ENCODE measurements at regions not wholly inside any gene's neighbourhood (a gene's known extent, or its start where the extent isn't known, plus 50 kb on each side); places are given as distances from the start of the nearest gene placed in this dataset.

DNA sequence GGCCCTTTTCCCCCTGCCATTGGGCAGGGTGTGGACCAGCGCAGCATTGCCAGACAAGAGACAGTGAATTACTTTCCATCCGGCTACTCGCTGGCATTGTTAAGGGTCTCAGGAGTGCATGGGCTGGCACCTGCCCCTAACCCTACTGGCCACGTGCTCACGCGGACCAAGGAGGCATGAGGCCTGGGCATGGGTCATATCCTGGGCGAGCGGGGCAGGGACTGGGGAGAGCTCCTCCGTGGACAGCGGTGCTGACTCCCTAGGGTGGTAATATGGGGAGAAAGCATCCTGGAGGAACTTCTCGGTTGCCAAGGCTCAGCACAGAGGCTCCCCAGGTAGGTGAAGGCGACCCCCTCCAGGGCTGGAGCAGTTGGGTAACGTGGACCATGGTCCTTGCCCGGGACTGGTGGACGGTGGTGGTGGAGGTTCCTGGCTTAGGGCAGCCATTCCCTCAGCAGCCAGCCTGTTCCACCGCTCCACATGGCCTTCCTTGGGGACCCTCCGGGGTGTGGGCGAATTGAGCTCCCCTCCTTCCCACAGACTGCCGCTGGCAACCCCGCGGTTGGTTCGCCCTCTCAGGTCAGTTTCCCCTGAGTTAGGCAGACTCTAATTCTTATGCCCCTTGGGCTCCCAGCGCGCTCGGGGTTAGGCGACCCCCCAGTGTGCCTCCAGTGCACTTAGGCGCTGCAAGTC is 465.1 kb downstream of the SLITRK5 start:
- TF ChIP-seq, protein P1, sequence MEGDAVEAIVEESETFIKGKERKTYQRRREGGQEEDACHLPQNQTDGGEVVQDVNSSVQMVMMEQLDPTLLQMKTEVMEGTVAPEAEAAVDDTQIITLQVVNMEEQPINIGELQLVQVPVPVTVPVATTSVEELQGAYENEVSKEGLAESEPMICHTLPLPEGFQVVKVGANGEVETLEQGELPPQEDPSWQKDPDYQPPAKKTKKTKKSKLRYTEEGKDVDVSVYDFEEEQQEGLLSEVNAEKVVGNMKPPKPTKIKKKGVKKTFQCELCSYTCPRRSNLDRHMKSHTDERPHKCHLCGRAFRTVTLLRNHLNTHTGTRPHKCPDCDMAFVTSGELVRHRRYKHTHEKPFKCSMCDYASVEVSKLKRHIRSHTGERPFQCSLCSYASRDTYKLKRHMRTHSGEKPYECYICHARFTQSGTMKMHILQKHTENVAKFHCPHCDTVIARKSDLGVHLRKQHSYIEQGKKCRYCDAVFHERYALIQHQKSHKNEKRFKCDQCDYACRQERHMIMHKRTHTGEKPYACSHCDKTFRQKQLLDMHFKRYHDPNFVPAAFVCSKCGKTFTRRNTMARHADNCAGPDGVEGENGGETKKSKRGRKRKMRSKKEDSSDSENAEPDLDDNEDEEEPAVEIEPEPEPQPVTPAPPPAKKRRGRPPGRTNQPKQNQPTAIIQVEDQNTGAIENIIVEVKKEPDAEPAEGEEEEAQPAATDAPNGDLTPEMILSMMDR (IDR thresholded peaks at IDR 0.05; ENCODE audit: borderline replicate concordance) = no peak
- Histone ChIP-seq H3K36me3 (no peaks in the 10 kb centered on the region), H3K4me3 (no peak overlapping the region), H3K9me3 (replicated peaks) (no peaks in the 10 kb centered on the region), H3K27ac (replicated peaks) (no peak overlapping the region), H3K27me3 (ENCODE audit: low read depth) (no peaks in the 10 kb centered on the region), H3K4me1 (no peaks in the 10 kb centered on the region)
- no peak for DNase-seq
- intact Hi-C loops (cut with micrococcal nuclease) = no loop called here

DNA sequence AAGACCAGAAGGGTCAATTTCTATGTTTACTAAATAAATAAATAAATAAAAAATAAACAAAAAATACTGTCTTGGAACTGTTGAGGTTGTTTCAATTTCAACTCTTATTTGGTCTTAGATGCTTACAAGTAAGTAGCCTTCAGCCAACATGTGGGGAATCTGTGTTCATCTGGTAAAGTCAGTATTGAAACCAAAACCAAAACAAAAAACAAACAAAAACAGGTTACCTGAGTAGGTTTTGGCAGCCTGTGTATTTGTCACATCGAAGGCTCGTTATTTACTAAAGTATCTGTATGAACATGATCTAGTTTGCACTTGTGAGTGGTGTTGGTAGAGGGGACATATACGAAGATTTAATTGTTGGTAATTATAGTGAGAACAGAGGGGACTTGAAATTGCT is 471.5 kb downstream of the SLITRK5 start:
- intact Hi-C loops (cut with micrococcal nuclease) = no loop called here
- no peaks in the 10 kb centered on the region for H3K4me1 ChIP-seq
- DNase-seq = no peak
- no peaks in the 10 kb centered on the region for H3K36me3 ChIP-seq
- H3K9me3 ChIP-seq (replicated peaks) = peaks cover 5% of the 10 kb centered on the region
- TF ChIP-seq, protein P1 (IDR thresholded peaks at IDR 0.05; ENCODE audit: borderline replicate concordance) = no peak
- H3K27ac ChIP-seq (replicated peaks) = no peak overlapping the region
- no peaks in the 10 kb centered on the region for H3K27me3 ChIP-seq (ENCODE audit: low read depth)
- no peak overlapping the region for H3K4me3 ChIP-seq

DNA sequence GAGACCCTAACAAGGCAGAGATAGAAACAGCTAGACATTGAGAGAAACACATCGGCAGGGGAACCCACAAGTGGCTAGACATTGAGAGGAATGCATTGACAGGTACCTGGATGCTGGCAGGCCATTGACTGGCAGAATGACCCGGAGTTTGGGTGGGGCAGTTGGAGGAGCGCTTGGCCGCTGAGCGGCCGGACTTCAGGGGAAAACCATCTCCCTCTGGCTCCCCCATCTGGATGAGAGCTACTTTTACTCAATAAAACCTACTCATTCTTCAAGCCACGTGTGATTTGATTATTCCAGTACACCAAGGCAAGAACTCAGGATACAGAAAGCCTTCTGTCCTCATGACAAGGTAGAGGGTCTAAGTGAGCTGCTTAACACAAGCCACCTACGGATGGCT is 473.4 kb downstream of the SLITRK5 start:
- H3K4me3 ChIP-seq = no peak overlapping the region
- intact Hi-C loops (cut with micrococcal nuclease) = no loop called here
- TF ChIP-seq, protein P1 (IDR thresholded peaks at IDR 0.05; ENCODE audit: borderline replicate concordance) = no peak
- peaks cover 5% of the 10 kb centered on the region for H3K9me3 ChIP-seq (replicated peaks)
- DNase-seq = no peak
- no peaks in the 10 kb centered on the region for H3K36me3 ChIP-seq
- H3K27ac ChIP-seq (replicated peaks) = no peak overlapping the region
- no peaks in the 10 kb centered on the region for H3K4me1 ChIP-seq
- H3K27me3 ChIP-seq (ENCODE audit: low read depth) = no peaks in the 10 kb centered on the region

DNA sequence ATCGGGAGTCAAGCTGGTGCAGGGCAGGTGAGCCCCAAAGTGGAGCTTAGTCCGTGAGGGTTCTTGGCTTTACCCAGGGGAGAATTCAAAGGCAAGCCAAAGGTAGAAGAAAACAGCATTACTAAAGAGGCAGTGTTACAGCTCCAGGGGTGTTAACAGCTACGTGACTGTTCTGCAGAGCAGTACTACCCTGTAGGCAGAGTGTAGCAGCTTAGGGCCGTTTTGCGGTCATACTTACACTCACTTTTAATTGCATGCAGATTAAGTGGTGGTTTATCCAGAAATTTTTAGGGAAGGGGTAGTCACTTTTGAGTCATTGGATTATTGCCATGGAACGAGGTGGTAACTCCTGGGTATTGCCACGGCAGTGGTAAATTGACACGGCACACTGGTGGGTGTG is 482.2 kb downstream of the SLITRK5 start:
- no peak for DNase-seq
- Histone ChIP-seq H3K27ac (replicated peaks) (no peak overlapping the region), H3K4me3 (no peak overlapping the region), H3K9me3 (replicated peaks) (peaks cover 4% of the 10 kb centered on the region), H3K36me3 (no peaks in the 10 kb centered on the region), H3K4me1 (no peaks in the 10 kb centered on the region), H3K27me3 (ENCODE audit: low read depth) (no peaks in the 10 kb centered on the region)
- TF ChIP-seq, protein P1 (IDR thresholded peaks at IDR 0.05; ENCODE audit: borderline replicate concordance) = no peak
- intact Hi-C loops (cut with micrococcal nuclease) = no loop called here

DNA sequence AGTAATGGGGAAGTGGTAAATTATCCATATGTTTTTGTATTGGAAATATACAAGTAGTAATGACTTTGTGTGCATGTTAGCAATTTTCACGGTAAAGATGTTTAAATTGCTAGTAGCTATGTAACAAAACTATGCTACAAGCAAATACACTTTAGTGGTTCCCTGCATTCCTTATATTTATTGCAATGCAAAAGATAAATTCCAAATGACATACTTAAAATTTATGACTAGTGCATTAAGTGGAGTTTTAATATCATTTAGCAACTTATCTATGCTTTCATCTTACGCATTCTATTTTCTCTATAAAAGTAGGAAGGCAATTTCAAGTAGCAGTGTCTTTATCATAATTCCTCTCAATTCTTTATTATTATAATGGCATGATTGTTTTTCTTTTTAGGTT is 482.8 kb downstream of the SLITRK5 start:
- Histone ChIP-seq H3K9me3 (replicated peaks) (peaks cover 4% of the 10 kb centered on the region), H3K4me3 (no peak overlapping the region), H3K27ac (replicated peaks) (no peak overlapping the region), H3K4me1 (no peaks in the 10 kb centered on the region), H3K27me3 (ENCODE audit: low read depth) (no peaks in the 10 kb centered on the region), H3K36me3 (no peaks in the 10 kb centered on the region)
- no peak for DNase-seq
- TF ChIP-seq, protein P1 (IDR thresholded peaks at IDR 0.05; ENCODE audit: borderline replicate concordance) = no peak
- intact Hi-C loops (cut with micrococcal nuclease) = no loop called here

Measured in left ventricle myocardium inferior (tissue), 1 donor.